GM10266 (cell line): ENCODE measurements at regions not wholly inside any gene's neighbourhood (a gene's known extent, or its start where the extent isn't known, plus 50 kb on each side); places are given as distances from the start of the nearest gene placed in this dataset.

ENCODE experiments used
- DNase-seq: peaks from one replicate; pipeline ENCODE4 v3.0.0; 2012; ENCODE audit errors: extremely low spot score
- CTCF ChIP-seq: IDR thresholded peaks from 2 replicates; pipeline ENCODE4 v1.5.1; 2012; ENCODE audit warnings: mild to moderate bottlenecking, low read depth; ENCODE audit not compliant: control insufficient read depth, insufficient read depth; ENCODE audit errors: missing control alignments

DNA sequence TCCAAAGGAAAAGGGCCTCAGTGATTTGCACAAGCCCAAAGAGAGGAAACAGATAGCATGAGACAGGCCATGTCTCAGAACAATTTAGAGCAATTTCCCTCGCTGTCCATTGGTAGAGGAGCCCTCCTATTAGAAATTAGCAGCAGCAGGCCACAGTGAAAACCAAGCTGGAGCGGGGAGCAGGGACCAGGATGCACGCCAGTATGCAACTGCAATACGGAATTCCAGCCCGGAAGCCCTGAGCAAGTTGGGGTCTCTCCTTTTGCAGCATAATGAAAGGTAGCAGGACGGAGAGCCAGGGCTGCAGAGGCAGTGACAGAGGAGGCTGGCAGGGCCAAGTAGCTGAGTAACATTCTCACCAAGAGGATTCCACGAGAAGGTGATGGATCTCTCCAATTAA is 84.9 kb upstream of the CLMN start:
- DNase-seq, result no peak
- TF ChIP-seq CTCF, result no peak

GRCh38 chr14:95402578-95402977 is 82.9 kb upstream of the CLMN start:
- no peak for TF ChIP-seq CTCF

GRCh38 chr14:95402176-95402575 is 82.5 kb upstream of the CLMN start:
- TF ChIP-seq CTCF, result no peak
- no peak for DNase-seq

More at GRCh38 chr14:95402578-95402977, 82.9 kb upstream of the CLMN start:
- DNase-seq, result no peak

GRCh38 chr14:95398630-95399547 is 79.2 kb upstream of the CLMN start:
- no peak for TF ChIP-seq CTCF
- no peak for DNase-seq

- TF ChIP-seq CTCF, result no peak
- DNase-seq, result no peak
Measured at GRCh38 chr14:95397325-95397724, 77.6 kb upstream of the CLMN start.

GRCh38 chr14:95396221-95396620 is 76.5 kb upstream of the CLMN start:
- TF ChIP-seq CTCF, result no peak
- no peak for DNase-seq

DNA sequence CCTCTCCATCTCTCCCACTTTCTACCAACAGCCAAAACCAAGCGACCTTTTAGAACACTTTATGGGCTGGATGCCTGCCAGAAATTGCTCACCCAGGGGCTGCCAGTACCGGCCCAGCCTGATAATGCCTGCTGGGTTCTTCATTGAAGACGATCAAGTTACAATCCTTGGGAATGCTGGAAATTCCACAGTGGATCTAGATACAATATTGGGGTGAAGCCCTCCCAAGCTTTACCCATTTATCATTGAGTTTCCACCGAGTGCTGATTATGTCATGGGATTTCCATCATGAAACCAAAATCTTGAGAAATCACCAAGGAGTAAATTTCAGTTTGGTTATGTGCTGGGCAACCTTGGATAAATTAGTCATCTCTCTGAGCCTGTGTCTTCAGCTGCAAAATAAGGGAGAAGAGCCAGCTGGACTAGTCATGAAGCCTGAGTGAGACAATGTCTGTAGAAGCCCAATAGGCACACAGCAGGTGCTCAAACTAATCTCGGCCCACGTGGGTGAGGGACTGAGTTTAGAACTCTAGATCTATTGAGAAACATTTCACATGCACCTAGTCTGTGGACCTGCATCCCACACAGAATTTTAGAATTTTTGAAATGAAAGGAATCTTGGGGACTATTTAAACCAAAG is 75.5 kb upstream of the CLMN start:
- DNase-seq, result no peak
- no peak for TF ChIP-seq CTCF
